Kidney epithelial cell (primary cell): ENCODE measurements at regions not wholly inside any gene's neighbourhood (a gene's known extent, or its start where the extent isn't known, plus 50 kb on each side); places are given as distances from the start of the nearest gene placed in this dataset.

ENCODE experiments used
- DNase-seq: peaks from one replicate; pipeline ENCODE4 v3.0.0-alpha.2; 2010; ENCODE audit warnings: low read depth
- H3K27me3 ChIP-seq: 2 replicates; pipeline ENCODE4 v1.6.0; 2011; ENCODE audit warnings: low read length; ENCODE audit not compliant: control insufficient read depth, insufficient read depth
- H3K36me3 ChIP-seq: 2 replicates; pipeline ENCODE4 v1.5.1; 2011; ENCODE audit warnings: low read length; ENCODE audit not compliant: control insufficient read depth, insufficient read depth
- H3K4me3 ChIP-seq: 2 replicates; pipeline ENCODE4 v1.5.1; 2011; ENCODE audit warnings: low read depth, mild to moderate bottlenecking, control low read depth, low read length
- TF ChIP-seq, protein P1 (sequence below): IDR thresholded peaks from 2 replicates; pipeline ENCODE4 v1.5.1; 2011; ENCODE audit warnings: mild to moderate bottlenecking, moderate library complexity, low read length, control low read depth, inconsistent platforms; ENCODE audit not compliant: insufficient read depth, poor library complexity, severe bottlenecking

DNA sequence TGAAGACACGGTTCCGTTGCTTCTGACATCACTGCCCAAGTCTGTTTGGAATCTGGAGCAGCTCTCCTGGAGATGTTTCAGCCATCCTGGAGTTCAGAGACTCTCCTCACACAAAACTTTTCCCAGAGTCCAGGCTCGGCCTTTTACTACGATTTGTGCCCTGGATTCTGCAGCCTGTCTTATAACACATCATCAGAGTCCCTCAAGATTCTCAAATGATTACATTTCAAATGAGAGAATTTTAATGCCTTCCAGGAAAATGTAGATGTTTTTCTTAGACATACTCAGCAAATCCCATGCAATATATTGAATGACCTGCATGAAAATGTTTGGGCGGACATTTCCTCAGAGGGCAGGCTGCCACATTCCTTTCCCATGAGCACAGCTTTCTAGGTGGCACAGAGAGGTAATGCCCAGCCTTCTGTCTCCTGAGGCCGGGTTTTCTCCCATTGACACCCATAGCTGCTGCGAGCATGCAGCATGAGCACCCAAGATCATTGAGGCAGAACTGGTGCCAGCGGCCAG, 129.1 kb downstream of the SNX19 start:
- DNase-seq: no peak
- Histone ChIP-seq H3K4me3 (no peak overlapping the region), H3K36me3 (no peaks in the 10 kb centered on the region), H3K27me3 (no peaks in the 10 kb centered on the region)
- TF ChIP-seq, protein P1, sequence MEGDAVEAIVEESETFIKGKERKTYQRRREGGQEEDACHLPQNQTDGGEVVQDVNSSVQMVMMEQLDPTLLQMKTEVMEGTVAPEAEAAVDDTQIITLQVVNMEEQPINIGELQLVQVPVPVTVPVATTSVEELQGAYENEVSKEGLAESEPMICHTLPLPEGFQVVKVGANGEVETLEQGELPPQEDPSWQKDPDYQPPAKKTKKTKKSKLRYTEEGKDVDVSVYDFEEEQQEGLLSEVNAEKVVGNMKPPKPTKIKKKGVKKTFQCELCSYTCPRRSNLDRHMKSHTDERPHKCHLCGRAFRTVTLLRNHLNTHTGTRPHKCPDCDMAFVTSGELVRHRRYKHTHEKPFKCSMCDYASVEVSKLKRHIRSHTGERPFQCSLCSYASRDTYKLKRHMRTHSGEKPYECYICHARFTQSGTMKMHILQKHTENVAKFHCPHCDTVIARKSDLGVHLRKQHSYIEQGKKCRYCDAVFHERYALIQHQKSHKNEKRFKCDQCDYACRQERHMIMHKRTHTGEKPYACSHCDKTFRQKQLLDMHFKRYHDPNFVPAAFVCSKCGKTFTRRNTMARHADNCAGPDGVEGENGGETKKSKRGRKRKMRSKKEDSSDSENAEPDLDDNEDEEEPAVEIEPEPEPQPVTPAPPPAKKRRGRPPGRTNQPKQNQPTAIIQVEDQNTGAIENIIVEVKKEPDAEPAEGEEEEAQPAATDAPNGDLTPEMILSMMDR: no peak

DNA sequence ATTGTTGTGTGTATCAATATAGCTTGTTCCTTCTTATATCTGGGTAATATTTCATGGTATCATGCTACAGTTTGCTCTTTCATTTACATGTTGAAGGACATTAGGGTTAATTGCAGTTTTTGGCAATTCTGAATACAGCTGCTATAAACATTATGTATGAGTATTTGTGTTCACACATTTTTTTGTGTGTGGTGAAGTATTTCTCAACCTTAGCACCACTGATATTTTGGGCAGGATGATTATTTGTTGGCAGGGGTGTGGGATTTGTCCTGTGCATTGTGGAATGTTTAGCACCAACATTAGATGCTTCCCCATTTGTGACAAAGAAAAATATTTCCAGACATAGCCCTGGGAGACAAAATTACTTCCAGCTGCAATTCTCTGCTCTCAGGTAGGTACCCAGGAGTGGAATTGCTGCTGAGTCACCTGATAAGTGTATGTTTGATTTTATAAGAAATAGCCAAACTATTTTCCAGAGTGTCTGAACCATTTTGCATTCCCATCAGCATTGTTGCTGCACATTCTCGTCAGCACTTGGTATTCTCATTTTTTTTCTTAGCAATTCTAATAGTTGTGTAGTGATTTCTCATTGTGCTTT, 128.2 kb downstream of the SNX19 start:
- TF ChIP-seq, protein P1: no peak
- Histone ChIP-seq H3K4me3 (no peak overlapping the region), H3K27me3 (no peaks in the 10 kb centered on the region), H3K36me3 (no peaks in the 10 kb centered on the region)
- DNase-seq: no peak

- Histone ChIP-seq H3K4me3 (no peak overlapping the region), H3K27me3 (no peaks in the 10 kb centered on the region), H3K36me3 (no peaks in the 10 kb centered on the region)
- no peak for DNase-seq
- TF ChIP-seq, protein P1: no peak
Measured at GRCh38 chr11:130789056-130789640, 127.1 kb downstream of the SNX19 start.

DNA sequence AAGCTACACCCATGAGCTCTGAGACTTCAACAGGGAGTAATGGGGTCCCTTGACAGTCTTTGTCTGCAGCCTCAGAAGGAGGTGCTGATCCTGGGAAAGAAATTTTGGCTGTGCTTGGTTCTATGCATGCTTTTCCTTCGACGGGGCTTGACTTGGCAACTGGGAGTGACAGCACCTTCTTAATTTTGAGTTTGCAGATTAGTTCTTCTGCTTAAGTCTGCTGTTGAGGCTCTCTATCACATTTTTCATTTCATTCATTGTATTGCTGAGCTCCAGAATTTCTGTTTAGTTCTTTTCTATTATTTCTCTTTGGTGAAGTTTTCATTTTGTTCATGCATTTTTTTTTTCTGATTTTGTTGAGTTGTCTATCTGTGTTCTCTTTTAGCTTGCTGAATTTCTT, 125.6 kb downstream of the SNX19 start:
- no peaks in the 10 kb centered on the region for H3K36me3 ChIP-seq
- H3K27me3 ChIP-seq: no peaks in the 10 kb centered on the region
- H3K4me3 ChIP-seq: no peak overlapping the region
- TF ChIP-seq, protein P1: no peak
- no peak for DNase-seq

DNA sequence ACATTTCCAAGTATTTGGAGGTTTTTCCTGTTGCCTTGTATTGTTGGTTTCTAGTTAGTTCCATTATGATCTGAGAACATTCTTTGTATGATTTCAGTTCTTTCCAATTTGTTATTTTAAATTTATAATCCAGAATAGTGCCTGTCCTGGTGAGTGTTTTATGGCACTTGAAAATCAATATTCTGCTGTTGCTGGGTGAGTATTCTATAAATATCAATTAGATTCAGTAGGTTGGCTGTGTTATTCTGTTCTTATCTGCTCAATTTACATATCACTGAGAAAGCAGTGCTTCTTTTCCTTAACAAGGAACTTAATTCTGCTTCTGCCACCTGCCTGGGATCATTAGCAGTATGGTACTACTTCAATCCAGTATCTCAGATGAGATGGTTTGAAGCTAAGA, 123.5 kb downstream of the SNX19 start:
- no peaks in the 10 kb centered on the region for H3K27me3 ChIP-seq
- DNase-seq: no peak
- TF ChIP-seq, protein P1: no peak
- H3K36me3 ChIP-seq: no peaks in the 10 kb centered on the region
- no peak overlapping the region for H3K4me3 ChIP-seq

DNA sequence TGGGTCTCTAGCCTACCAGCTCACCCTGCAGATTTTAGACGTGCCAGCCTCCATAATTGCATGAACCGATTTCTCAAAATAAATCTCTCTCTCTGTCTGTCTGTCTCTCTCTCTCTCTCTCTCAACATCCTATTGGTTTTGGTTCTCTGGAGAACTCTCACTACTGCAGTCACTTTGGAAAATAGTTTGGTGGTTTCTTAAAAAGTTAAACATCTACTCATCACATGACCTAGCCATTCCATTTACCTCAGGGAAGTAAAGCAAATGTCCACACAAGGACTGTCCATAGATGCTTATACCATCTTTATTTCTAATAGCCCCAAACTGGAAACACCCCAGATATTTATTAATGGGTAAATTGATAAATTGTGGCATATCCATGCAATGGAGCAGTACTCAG, 119.5 kb downstream of the SNX19 start:
- DNase-seq: no peak
- H3K36me3 ChIP-seq: no peaks in the 10 kb centered on the region
- no peak overlapping the region for H3K4me3 ChIP-seq
- H3K27me3 ChIP-seq: no peaks in the 10 kb centered on the region
- TF ChIP-seq, protein P1: no peak
